GM18511 (cell line): ENCODE measurements at regions not wholly inside any gene's neighbourhood (a gene's known extent, or its start where the extent isn't known, plus 50 kb on each side); places are given as distances from the start of the nearest gene placed in this dataset.
"Not testable (repeated sequence)": the region's sequence is repeated elsewhere in the genome, so short reads cannot be mapped to it uniquely, and the experiment has no call there.

ENCODE experiments used
- ATAC-seq: cut with Tn5 transposase; IDR thresholded peaks from one replicate; pipeline ENCODE4 v1.9.1; 2021; ENCODE audit warnings: mild to moderate bottlenecking, moderate library complexity; ENCODE audit not compliant: unreplicated experiment

- ATAC-seq: no peak
Observed at GRCh38 chr11:13168271-13168670, 109.3 kb upstream of the BMAL1 start.

GRCh38 chr11:13169709-13170108, 107.9 kb upstream of the BMAL1 start:
- no peak for ATAC-seq

DNA sequence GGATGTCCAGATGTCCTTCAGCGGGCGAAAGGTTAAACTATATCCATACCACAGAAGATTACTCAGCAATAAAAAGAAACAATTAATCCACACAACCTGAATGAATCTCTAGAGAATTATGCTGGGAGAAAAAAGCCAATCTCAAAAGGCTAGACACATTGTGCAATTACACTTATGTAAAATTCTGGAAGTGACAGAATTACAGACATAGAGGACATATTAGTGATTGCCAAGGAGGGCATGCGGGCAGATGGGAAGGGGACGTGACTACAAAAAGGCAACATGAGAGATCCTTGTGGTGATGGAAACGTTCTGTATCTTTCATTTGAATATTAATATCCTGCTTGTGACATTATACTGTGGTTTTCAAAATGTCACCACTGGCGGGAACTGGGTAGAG, 103.5 kb upstream of the BMAL1 start:
- ATAC-seq: no peak

- ATAC-seq: peak; percentile 55
Observed at GRCh38 chr11:13183094-13183825, 94.3 kb upstream of the BMAL1 start.

DNA sequence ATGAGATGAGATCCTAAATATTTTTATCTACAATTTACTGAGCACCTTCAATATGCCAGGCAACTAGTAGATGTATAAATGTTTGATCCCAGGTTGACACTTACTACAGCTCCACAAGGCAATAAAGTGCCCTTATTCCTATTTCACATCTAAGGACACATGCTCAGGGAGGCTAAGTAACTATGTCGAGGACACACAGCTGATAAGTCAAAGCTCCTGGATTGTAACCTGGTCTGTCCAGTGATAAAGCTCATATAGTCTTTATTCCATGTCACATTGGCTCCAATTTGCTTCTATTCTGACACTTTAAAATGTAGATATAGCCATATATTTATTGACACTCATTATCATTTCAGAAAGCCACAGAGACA, 93.8 kb upstream of the BMAL1 start:
- ATAC-seq: no peak

GRCh38 chr11:13184295-13184794, 93.2 kb upstream of the BMAL1 start:
- no peak for ATAC-seq

- ATAC-seq: no peak
Observed at GRCh38 chr11:13188179-13188578, 89.4 kb upstream of the BMAL1 start.

- ATAC-seq: no peak
Observed at GRCh38 chr11:13189561-13190426, 87.8 kb upstream of the BMAL1 start.

GRCh38 chr11:13193613-13194012, 84.0 kb upstream of the BMAL1 start:
- no peak for ATAC-seq

DNA sequence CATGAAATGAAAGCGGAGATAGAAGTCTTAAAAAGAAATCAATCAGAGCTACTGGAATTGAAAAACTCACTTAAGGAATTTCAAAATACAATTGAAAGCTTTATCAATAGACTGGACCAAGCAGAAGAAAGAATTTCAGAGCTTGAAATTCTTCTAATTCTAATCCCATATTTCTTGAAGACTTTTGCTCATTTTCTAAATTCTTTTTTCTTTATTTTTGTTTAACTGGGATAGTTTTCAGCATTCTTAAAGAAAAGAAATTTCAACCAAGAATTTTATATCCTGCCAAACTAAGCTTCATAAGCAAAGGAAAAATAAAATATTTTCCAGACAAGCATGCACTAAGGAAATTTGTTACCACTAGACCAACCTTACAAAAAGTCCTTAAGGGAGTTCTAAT, 80.2 kb upstream of the BMAL1 start:
- ATAC-seq: not testable (repeated sequence)

- ATAC-seq: peak; percentile 78
Observed at GRCh38 chr11:13205486-13205885, 72.1 kb upstream of the BMAL1 start.

DNA sequence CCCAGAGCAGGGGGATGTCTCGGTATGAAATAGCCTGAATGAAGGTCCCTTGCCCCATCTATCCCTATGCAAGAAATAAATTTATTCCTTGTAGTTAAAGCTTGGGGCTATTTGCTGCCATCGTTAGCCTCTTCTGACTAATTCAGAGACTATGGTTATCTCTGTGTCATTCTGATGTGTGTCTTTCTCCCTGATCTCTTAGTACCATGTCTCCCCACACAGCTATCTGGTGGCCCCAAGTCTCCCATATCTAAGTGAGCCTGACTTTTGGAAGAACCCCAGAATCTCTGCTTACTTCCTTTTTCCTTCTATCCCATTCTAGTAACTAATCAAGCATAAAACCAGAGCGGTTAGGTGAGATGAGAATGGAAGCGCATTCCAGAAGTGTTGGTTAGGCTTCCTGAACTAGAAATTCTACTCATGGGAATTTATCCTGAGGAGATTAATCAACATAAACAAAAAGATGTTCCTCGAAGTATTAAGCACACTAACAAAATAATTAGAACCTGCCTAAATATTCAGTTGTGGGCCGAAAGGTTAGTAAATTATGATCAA, 71.4 kb upstream of the BMAL1 start:
- ATAC-seq: peak; percentile 22

DNA sequence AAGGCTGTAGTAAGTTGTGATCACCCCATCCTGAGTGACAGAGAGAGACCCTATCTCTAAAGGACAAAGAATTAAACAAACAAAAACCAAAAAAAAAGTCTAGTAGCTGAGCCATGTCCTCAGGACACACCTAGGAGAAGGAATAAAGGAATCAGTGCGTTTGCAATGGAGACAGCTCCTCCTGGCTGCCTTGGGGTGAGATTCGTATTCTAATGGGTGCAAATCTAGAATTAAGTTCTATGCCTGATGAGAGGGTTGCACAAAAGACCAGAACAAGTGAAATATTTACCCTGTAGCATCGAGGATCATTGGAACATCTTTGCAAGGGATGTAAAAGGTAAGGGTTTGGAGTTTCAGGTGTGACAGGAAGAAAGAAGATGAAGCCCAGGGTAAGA, 70.3 kb upstream of the BMAL1 start:
- no peak for ATAC-seq

- ATAC-seq: no peak
Observed at GRCh38 chr11:13207665-13208594, 69.7 kb upstream of the BMAL1 start.

DNA sequence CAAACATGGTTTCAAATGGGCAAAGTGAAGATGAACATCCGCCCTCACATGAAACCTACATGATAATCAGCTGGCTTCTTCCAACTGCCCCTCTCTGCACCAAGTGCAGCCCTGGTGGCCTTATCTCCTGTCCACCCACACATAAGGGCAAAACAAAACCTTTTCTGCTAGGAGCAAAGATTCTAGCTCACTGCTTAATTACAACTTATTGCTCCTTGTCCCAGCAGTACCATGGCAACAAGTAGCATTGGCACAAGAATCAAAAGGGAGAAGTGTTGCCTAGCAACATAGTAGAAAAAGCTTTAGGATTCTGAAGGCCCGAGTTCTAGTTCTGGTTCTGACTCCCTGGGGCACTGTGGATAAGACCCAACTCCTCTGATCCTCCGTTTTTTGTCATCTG, 68.7 kb upstream of the BMAL1 start:
- ATAC-seq: no peak

DNA sequence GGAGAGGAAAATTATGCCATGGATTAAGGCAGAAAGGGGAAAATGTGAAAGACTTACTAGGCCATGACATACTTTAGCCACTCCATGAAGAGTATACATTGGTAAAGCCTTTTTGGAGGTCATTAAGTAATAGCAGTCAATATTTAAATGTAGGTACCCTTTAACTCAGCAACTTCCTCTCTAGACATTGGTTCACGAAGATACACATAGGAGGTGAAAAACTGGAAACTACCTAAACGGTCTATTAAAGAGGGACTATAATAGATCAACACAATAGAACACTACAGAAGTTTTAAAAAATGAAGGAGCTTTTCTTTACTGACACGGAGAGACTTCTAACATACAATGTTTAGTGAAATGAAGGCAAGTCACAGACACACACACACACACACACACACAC, 68.2 kb upstream of the BMAL1 start:
- ATAC-seq: no peak

- ATAC-seq: no peak
Observed at GRCh38 chr11:13210424-13210823, 67.2 kb upstream of the BMAL1 start.

DNA sequence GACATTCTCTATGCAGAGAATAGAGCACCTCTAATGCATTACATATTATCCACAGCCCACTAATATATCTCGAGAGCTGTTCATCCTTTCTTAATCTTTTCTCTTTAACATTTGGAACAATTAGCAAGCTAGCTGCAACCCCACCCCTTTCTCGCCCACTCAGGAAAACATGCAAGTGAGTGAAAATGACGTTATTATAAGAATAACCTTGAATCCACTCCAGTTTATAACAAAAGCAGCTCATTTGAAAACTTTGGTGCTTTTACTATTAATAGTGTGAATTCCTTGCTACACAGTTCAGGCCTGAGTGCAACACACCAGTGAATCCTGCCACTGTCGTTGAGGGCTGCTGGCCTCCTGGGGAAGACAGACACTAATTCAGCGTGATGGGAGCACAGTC, 63.3 kb upstream of the BMAL1 start:
- no peak for ATAC-seq

GRCh38 chr11:13215149-13215548, 62.4 kb upstream of the BMAL1 start:
- no peak for ATAC-seq

DNA sequence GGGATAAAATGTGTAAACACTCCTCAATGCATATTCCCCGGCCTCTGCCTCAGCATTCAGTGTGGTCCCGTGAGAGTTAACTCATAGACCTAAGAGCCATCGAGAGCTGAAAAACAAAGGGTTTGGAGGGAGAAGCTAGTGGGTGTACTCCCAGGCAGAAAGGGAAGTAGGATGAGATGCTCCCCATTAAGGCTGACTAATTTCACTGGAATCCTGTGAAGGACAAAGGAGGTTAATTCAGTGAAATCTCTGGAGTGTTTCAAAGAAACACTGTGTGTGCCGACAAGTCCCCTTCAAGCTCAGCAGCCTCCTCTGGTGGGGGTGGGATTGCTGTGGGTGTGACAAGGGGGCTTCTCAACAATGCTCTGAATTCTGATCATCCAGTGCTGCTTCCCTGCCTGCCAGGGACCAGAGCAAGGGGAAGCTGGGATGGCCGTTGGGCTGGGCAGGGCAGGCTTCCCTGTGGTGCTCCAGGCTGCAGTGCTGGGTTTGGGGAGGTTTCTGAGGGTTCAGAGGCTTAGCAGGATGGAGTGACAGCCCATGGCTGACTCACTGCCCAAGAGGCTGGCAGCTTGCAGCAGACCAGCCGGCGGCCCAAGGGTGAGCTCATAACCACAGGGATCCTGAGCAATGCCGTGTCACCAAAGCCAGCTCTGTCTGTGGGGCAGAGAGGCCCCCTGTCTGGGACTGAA, 61.4 kb upstream of the BMAL1 start:
- ATAC-seq: no peak
